Femur (tissue), 1 donor: ENCODE measurements at regions not wholly inside any gene's neighbourhood (a gene's known extent, or its start where the extent isn't known, plus 50 kb on each side); places are given as distances from the start of the nearest gene placed in this dataset.
A peak's percentile ranks its signal among the peaks of the same experiment; 100 is the strongest.

Source experiments
- DNase-seq: peaks from one replicate; pipeline ENCODE4 v3.0.0-alpha.2; 2017

DNA sequence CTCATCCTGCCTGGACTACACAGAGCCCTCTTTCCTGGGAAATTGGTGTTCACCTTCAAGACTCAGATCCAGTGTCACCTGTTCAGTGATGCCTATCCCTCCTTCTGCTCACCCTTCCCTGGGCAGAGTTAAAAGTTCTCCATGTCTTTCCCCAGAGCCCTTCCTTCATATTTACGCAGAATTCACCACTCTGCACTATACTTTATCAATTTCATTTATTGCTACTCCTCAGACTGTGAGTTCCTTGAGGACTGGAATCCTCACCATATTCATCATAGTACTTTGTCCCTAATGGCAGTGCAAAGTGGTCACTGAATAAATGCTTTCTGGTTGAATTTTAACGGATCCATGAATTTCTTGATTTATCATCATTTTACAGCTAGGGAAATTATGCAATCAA, 300.0 kb downstream of the CHRM3 start:
- DNase-seq: no peak

DNA sequence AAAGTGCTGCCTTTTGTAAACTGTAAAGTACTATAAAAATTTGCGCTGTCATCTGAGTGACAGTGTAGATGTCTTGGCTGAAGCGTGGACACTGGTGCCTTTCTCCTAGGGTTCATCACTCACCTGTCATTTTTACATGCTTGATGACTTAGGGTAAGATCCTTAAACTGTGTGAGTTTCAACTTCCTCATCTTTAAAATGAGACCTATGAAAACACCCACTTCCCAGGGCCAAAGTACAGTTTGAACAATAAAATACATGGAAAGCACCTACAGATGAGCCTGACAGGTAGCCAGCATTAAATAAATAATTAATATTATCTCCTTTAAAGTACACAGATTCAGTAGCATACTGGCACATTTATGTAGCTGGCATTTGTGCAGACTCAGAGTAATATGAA, 309.9 kb downstream of the CHRM3 start:
- DNase-seq: no peak

DNA sequence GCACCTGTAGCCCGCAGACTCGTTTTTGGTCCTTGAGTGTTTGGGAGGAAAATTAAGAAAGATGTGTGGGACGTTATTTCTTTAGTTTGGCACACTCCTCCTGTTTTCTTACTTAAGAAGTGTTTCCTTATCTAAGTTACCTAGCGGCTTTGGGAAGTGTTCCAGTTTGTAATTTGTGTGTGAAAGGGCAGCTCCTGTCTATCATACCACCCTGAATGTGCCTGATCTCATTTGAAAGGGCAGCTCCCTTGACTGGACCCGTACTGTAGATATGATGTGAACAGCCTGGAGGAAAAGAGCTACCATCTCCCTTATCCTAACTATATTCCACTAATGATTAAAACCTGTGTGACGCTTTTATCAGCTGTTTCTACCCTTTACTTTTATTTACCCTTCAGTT, 314.3 kb downstream of the CHRM3 start:
- no peak for DNase-seq

DNA sequence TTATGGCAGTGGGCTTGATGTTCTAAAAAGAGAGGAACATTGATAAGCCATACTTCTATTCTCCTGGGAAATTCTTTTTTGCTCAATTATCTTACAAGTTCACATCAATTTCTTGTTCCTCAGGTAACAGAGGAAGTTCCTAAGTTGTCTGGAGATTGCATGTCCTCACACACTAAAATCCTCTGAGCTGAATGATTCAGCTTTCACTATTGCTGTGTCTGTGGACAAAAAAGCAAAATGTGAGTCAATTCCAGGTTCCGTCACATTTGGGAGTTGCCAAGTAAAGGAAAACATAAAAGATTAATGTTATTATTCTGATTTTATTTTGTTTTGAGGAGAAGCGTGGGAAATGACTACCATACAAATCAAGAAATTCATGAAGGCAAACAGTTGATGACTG, 316.7 kb downstream of the CHRM3 start:
- DNase-seq: no peak

DNA sequence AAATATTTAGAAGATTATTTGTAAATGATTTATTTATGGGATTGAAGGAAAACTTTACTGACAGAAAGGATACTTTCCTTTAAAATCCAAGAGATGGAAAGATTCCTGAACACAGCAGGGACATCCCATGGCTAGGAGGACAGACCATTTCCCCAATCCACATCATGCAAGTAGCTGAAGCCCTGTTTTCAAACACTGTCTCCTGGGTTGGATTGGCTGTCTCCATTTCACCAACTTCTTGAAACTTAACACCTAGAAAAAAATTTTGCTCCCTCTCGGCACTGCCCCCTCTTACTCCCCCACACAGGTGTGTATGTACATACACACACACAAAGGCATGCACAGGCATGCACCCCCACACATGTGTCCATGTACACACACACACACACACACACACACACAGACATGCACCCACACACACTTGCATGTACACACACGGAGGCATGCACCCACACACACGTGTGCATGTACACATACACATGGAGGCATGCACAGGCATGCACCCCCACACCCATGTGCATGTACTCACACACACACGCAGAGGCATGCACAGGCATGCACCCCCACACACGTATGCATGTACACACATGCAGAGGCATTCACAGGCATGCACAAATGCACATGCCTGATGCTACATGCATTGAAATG, 320.0 kb downstream of the CHRM3 start:
- no peak for DNase-seq

DNA sequence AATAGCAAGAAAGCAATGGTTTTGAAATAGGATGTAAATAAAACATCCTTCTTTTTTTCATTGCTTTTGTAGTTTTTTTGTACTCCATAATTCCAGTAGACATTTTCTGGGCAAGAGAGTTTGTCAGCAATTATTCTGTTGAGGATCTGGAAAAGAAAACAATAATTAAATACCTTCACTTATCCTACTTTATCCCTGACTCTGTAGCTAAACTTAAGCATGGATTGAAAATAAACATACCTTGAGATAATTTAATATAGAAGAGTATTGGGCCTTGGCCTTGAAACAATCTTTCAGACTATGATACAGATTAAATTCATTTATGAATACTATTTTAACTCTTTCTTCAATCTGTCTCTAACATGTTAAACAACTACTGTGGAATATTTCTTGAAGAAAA, 321.2 kb downstream of the CHRM3 start:
- DNase-seq: no peak

DNA sequence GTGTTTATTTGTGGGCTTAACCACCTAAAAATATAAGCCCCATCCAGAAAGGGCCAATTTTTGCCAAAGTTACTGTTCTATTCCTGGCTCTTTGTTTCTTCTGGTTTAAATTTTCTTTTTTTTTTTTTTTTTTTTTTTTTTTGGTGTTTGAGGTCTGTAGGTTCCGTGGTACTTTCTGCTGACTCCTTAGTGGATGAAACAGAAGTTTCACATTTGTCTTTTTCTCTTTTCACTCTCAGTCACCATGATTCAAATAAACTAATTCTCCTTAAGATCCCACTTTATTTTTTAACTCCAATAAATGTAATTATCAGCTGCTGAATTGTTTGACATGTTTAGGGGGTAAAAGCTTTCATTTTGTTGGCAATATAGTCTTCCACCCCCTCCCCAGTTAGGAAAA, 322.3 kb downstream of the CHRM3 start:
- no peak for DNase-seq

DNA sequence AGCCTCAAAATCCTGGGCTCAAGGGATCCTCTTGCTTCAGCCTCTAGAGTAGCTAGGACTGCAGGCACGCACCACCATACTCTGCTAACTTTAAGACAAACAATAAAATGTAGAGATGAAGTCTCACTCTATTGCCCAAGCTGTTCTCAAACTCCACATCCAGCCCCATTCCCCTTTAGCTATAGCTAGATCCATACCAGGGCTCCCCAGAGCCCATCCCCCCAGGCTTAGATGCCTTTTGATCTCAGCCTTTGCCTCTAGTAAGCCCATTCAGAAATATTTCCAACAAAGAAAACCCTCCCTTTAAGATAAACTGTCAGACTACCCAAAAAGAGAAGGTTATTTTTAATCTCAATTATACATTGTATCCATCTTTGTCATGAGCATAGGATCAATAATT, 325.4 kb downstream of the CHRM3 start:
- DNase-seq: no peak

DNA sequence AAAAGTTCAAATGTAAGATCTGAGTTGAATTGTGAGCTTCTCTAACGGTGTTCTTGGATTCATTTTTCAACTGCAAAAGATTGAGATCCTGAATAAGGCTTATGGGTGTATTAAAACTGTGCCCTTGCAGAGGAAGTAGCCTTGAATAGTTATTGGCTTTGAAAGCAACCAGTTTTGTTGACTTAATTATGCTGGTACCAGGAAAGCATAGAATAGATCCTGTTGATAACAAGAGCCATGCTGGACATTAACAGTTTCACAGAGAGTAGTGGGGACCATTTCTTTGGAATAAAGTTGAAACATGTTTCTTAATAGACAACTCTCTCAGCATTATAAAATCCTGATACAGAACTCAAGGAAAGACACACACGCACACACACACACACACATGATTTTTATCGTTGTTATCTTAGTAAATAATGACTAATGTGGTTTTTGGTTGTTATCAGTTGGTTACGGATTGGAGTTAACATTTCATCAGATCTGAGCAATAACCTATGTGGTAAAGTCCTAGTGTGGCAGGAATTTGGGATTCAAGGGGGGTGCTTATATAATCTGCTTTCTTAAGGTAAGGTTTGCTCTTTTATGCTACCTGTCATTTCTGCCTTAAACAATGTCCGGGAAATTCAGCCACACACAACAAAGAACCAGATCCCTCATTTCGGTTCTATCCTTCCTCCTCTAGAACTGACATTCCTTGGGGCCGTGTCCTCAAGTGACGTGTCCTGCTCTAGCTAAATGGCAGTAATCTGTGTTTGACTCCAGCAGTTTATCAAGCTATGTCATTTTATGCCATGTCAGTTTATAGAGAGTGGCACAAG, 330.9 kb downstream of the CHRM3 start:
- no peak for DNase-seq

DNA sequence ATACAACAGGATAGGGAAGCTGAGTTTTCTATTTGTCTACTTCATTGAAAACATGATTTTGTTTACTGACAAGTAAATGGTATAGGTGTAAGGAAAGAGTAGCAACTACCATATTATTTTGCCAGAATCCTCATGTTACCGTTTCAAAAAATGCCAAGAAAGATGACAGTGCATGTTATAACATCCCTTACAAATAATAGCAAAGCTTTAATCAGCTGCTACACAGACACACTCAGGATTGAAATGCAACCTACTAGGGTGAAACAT, 331.5 kb downstream of the CHRM3 start:
- no peak for DNase-seq

DNA sequence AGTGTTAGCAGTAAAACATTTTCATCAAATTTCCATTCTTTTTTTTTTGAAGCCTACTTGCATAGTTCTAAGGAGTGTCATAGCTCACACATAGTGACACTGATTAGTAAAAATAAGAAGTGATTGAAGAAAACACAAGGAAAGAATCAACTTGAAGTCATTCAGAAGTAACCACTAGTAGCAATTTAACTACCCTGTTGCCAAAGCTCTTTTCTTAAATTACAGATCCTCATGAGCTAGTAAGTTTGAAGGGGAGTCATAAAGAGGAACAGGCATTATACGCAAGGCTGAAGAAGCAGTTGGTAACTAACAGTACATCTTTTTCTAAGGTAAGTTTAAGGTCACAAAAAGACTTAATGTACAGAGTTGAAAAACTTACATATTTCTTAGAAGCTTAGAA, 332.2 kb downstream of the CHRM3 start:
- no peak for DNase-seq

DNA sequence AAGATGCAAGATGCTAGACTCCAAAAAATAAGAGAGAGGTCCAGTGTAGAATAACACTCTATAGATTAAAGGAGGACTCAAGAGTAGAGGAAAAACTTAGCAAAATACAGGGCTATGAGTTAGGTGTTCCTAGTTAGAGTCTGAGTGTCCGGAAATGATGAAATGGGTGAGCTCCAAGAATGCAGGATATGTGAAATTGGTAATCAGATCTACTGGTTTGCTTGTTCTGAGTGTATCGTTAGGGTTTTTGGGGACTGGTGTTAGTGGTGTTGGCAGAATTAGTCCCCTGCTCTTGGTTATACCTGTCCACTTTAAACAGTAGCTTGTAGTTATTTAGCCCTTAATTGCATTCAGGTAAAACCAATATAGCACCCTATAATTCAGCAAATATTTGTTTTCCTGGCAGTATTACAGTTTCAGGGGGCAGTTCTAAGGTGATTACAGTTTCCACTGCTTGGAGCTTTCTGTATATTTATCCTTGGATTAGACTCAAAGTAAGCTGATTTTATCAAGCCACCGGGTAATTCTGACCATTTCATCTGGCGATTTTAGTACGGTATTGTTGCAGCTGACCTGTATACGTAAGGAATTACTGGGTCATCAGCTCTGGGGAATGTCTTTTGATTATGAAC, 332.7 kb downstream of the CHRM3 start:
- no peak for DNase-seq

DNA sequence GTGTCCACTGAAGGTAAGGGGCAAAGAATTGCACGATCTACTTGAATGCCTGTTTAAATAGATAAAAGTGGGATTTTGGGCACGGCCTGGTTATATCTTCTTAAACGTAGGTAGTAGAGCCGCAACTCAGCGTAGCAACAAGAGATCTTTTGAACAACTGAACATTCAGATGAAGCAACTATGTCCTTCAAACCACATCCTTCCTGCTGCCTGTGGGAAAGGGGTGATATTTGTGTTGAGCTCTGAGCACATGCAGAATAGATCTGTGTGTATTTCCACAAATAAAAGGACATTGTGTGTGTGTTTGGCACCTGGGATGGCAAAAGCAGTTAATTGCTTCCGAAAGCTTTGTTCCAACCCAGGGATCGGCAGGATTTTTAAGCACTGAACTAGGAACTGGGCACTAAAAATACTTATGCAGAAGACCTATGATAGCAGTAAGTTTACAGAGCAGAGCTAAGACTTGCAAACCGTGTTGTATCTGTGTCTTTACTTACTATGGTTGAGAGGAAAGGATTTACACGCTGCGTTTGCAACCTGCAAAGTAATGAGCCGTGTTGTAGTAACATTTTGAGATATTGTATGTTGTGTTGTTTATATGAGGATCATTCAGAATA, 333.4 kb downstream of the CHRM3 start:
- DNase-seq: peak; percentile 24

DNA sequence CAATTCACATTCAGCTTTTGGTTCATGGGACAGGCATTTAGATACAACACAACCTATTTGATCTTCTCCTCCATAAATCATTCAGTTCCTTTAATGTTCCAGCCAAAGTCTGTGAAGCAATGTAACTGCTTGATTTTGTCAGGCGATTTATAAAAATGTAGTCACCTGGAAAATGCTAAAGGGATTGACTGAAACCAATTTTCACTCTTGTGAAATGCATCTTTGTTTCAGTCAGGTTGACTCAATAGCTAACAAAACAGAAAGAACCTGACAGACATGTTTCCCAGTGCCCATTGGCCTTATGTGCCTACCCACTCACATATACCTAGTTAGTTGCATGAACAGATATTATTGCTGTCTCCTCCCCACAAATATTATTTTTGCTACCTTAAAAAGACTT, 335.7 kb downstream of the CHRM3 start:
- no peak for DNase-seq

DNA sequence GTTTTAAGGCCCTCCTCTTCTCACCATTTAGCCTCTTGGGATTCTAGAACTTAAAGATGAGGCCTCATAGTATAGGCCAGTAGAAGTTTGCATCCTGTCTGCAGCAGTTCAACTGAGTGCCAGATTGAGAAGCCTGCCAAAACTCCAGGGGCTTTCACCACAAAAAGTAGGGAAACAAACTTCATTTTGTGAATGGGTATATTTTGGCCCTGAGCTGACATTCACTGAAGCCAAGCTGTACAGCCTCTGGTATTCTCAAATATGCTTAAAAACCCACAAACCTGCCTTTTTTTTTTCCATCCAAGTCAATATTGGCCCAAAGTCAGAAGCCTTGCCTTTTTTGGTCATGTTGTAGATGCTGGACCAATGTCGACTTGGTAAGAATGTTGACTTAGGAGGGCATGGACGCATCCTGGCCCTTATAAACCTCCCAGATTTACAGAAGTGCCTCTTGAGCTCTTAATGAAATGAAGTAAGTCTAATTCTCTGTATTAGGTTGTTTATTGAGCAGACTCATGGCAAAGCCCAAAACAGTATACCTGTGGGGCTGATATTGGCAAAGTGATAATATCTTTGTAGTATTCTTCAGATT, 337.5 kb downstream of the CHRM3 start:
- peak; percentile 60 for DNase-seq

DNA sequence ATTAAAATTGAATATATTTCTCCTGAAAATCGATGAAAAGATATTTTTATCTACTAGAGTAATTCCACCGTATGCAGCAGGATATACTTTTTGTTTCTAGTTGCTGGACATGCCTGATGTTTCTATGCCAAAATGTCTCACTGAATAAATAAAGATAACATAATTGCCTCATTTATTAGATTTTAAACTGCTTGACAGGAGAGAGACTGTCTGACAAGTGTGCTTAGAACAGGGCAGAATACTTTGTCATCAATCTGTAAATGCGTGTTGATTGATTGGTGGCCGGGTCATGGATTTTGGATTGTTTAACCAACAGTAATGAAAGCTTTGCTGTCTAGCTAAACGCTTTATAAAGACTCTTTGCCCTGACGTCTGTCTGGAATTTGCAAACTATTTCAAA, 339.0 kb downstream of the CHRM3 start:
- DNase-seq: no peak

DNA sequence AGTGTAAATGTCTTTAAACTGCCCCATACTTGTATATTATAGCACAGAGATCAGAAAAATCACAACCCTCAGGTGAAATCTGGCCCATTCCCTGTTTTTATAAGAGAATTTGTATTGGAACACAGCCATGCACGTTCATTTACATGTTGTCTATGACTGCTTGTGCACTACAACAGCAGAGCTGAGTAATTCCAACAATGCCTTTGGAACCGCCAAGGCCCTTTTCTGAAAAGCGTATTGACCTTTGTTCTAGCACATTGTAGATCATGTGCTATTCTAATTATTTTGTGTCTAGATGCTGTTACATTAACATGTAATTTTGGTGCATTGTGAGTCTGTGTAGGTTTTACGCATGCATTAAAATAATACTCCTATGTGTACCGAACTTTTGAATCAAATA, 339.6 kb downstream of the CHRM3 start:
- no peak for DNase-seq

DNA sequence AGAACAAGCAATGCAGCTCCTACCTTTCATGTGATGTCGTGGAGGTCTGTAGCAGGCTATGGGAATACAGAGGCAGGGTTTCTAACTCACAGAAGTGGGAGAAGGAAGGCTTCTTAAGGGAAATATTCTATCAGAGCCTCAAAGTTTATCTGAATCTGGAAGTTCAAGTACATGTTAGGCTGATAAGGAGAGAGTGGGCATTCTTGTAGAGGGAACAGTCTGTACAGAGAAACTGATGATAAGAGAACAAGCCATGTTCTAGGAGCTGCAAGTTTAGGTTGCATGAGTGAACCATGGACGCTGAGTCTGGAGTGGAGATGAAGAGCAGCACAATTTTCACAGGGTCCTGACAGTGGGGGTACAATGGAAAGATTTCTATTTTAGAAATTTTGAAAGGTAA, 344.0 kb downstream of the CHRM3 start:
- no peak for DNase-seq

DNA sequence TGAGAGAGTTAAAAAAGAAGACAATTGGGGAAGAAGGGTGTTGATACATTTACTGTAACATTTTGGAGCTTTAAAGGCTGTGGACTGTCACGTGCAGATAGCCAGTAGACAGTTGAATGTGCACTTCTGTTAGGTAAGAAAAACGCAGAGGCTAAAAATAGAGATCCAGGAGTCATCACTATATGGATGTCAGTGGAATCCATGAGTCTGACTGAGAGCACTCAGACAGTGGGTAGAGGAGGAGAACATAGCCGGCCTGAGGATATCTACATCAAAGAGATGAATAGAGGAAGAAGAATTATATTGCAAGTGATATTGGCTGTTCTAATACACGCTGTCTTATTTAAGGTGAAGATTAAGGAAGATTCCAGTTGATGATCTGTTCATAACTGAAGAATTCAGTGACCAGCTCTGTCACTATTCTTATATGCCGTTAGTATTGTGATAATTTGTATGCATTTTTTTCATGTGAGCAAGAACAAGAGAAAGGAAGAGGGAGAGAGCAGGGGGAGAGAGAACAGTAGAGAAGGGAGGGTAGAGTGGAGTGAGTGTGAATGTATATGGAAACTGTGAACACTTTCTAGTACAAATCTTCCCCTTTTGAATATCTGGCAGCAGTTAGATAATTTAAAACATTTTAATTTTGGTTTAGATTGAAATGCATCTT, 344.8 kb downstream of the CHRM3 start:
- DNase-seq: no peak

DNA sequence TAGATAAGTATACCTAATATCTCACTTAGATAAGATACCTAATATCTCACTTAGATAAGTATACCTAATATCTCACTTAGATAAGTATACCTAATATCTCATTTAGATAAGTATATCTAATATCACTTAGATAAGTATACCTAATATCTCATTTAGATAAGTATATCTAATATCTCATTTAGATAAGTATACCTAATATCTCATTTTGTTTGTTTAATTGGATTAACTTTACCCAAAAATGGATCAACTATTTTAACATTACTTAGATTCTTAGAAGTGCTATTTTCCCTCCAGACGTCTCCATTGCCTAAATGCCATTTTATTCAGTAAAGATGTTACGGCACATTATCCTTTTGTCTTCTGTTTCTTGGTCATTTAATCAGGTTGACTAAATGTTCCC, 346.4 kb downstream of the CHRM3 start:
- no peak for DNase-seq

DNA sequence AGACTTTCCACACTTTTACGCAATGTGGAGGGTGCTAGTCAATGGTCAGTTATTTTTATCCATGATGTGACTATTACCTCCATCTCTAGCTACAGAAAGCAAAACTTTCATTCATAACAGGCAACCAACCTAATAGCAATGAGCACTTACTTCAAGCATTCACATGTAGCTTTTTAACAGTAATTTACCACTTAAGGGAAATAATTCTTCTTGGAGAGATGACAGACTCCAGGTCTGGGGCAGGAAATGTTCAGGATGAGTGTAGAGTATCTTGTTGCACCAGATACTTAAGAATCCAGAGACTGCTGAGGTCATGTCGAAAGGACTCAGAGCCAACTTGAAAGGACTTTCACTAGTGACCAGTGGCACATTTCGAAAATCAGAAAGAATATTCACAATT, 347.6 kb downstream of the CHRM3 start:
- DNase-seq: no peak

DNA sequence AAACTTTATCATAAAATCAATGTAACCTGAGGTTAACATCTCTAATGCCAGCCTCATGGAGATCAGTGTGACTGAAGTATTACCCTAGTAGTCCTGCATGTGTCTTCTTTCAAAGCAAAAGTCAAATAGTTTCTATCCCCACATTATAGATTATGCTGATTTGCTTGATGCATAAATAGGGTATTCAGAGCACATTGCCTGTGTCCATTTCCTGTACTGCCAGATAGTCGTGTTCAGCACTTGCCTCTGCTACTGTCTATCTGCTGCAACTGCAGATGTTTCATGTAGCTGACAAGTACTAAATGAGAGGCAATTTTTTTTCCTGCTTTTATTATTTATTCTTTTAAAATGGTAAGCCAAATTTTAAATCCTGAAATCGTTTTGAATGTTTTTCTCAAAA, 348.7 kb downstream of the CHRM3 start:
- no peak for DNase-seq

DNA sequence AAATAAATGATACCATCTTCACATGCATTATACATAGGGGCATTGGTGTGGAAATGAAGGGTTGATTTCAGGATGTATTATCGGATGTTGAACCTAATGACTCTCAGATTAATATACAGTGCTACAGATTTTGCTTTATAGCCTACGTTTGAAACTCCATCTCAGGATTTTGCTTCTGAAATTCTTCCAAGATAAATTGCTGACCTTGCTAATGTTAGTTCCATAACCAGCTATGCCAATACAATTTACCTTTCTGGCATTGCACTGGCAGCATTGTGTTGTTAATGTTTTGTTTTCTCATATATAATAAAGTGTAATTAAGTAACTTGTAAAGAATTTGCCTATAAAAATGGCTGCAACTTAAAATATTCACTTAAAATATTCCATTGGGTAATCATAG, 350.1 kb downstream of the CHRM3 start:
- no peak for DNase-seq
